Astrocyte (in vitro differentiated cells and primary cell): ENCODE measurements at regions not wholly inside any gene's neighbourhood (a gene's known extent, or its start where the extent isn't known, plus 50 kb on each side); places are given as distances from the start of the nearest gene placed in this dataset.

ENCODE experiments used
- EZH2 ChIP-seq: IDR thresholded peaks from 2 replicates; pipeline ENCODE4 v1.6.1; 2012; ENCODE audit warnings: mild to moderate bottlenecking, low read length, inconsistent platforms; ENCODE audit not compliant: insufficient read depth
- TF ChIP-seq, protein P1 (sequence below): IDR thresholded peaks from 2 replicates; pipeline ENCODE4 v1.5.1; 2011; ENCODE audit warnings: low read depth, mild to moderate bottlenecking, inconsistent platforms, low read length, moderate library complexity; ENCODE audit not compliant: insufficient read depth

DNA sequence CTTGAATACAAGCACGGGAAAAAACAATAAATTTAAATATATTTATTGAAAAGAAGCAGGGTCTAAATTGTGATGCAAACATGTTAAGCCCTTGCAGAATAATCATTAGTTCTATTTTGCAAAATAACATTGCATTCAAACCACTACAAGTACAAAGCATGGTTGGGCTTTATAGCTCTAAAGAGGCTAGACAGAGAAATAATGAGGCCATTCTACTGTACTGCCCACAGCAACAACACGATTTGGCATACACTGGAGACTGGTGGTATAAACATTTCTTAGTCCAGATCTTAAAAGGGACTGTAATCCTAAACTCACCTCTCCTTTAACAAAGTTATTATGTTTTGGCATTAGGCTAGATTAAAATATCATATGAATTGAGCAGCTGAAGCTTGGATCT, 204.3 kb upstream of the LRIG1 start:
- TF ChIP-seq, protein P1, sequence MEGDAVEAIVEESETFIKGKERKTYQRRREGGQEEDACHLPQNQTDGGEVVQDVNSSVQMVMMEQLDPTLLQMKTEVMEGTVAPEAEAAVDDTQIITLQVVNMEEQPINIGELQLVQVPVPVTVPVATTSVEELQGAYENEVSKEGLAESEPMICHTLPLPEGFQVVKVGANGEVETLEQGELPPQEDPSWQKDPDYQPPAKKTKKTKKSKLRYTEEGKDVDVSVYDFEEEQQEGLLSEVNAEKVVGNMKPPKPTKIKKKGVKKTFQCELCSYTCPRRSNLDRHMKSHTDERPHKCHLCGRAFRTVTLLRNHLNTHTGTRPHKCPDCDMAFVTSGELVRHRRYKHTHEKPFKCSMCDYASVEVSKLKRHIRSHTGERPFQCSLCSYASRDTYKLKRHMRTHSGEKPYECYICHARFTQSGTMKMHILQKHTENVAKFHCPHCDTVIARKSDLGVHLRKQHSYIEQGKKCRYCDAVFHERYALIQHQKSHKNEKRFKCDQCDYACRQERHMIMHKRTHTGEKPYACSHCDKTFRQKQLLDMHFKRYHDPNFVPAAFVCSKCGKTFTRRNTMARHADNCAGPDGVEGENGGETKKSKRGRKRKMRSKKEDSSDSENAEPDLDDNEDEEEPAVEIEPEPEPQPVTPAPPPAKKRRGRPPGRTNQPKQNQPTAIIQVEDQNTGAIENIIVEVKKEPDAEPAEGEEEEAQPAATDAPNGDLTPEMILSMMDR = no peak
- no peak for TF ChIP-seq EZH2
